Stomach smooth muscle (tissue), 2 donors: ENCODE measurements at regions not wholly inside any gene's neighbourhood (a gene's known extent, or its start where the extent isn't known, plus 50 kb on each side); places are given as distances from the start of the nearest gene placed in this dataset.
A peak's percentile ranks its signal among the peaks of the same experiment; 100 is the strongest.
"Not testable (repeated sequence)": the region's sequence is repeated elsewhere in the genome, so short reads cannot be mapped to it uniquely, and the experiment has no call there.

Source experiments
- H3K27ac ChIP-seq: one replicate; pipeline ENCODE4 v1.7.0; 2013; ENCODE audit warnings: mild to moderate bottlenecking, low read length, inconsistent platforms
- H3K27me3 ChIP-seq, 2 donors: one replicate each; pipeline ENCODE4 v1.7.0; 2013; ENCODE audit warnings: low read length in 2 of 2; ENCODE audit not compliant: insufficient read depth in 2 of 2, control insufficient read depth in 1 of 2
- H3K36me3 ChIP-seq, 2 donors: one replicate each; pipeline ENCODE4 v1.7.0; 2013; ENCODE audit warnings: low read length in 2 of 2; ENCODE audit not compliant: control insufficient read depth in 2 of 2, insufficient read depth in 2 of 2
- H3K4me1 ChIP-seq: one replicate; pipeline ENCODE4 v1.7.0; 2013; ENCODE audit warnings: low read length; ENCODE audit not compliant: control insufficient read depth, insufficient read depth
- H3K4me3 ChIP-seq, 2 donors: one replicate each; pipeline ENCODE4 v1.7.0; 2013; ENCODE audit warnings: low read length in 2 of 2
- H3K9ac ChIP-seq, 2 donors: one replicate each; pipeline ENCODE4 v1.7.0; 2013; ENCODE audit warnings: low read length in 2 of 2, mild to moderate bottlenecking in 1 of 2
- H3K9me3 ChIP-seq, 2 donors: one replicate each; pipeline ENCODE4 v1.7.0; 2013; ENCODE audit warnings: low read length in 2 of 2; ENCODE audit not compliant: control insufficient read depth in 2 of 2
- donor health status: healthy.
- donor health status: Pancreatic carcinoma.

GRCh38 chr10:29869593-29869992 lies 189.8 kb downstream of the JCAD start:
- H3K27ac ChIP-seq: peak overlapping the region; percentile 2
- no peaks in the 10 kb centered on the region for H3K36me3 ChIP-seq
- no peaks in the 10 kb centered on the region for H3K27me3 ChIP-seq
- no peaks in the 10 kb centered on the region for H3K9me3 ChIP-seq
- H3K9ac ChIP-seq: no peak overlapping the region
- H3K4me3 ChIP-seq: no peak overlapping the region
- H3K4me1 ChIP-seq: peaks cover 3% of the 10 kb centered on the region

GRCh38 chr10:29866356-29866755 lies 193.0 kb downstream of the JCAD start:
- H3K9me3 ChIP-seq: no peaks in the 10 kb centered on the region
- peaks cover 3% of the 10 kb centered on the region for H3K4me1 ChIP-seq
- H3K36me3 ChIP-seq: no peaks in the 10 kb centered on the region
- H3K27me3 ChIP-seq: no peaks in the 10 kb centered on the region
- no peak overlapping the region for H3K27ac ChIP-seq
- no peak overlapping the region for H3K4me3 ChIP-seq
- H3K9ac ChIP-seq: no peak overlapping the region

- no peaks in the 10 kb centered on the region for H3K27me3 ChIP-seq
- H3K4me3 ChIP-seq: no peak overlapping the region
- H3K4me1 ChIP-seq: peaks cover 3% of the 10 kb centered on the region
- no peaks in the 10 kb centered on the region for H3K9me3 ChIP-seq
- no peak overlapping the region for H3K9ac ChIP-seq
- no peak overlapping the region for H3K27ac ChIP-seq
- H3K36me3 ChIP-seq: no peaks in the 10 kb centered on the region
These were observed 193.6 kb downstream of the JCAD start for GRCh38 chr10:29865700-29866355.

GRCh38 chr10:29862923-29863614 lies 196.3 kb downstream of the JCAD start:
- H3K9me3 ChIP-seq: no peaks in the 10 kb centered on the region
- no peak overlapping the region for H3K27ac ChIP-seq
- peaks cover 19% of the 10 kb centered on the region for H3K4me1 ChIP-seq
- H3K36me3 ChIP-seq: no peaks in the 10 kb centered on the region
- no peak overlapping the region for H3K9ac ChIP-seq
- H3K27me3 ChIP-seq: no peaks in the 10 kb centered on the region
- no peak overlapping the region for H3K4me3 ChIP-seq

- Histone ChIP-seq H3K9me3 (no peaks in the 10 kb centered on the region), H3K27me3 (no peaks in the 10 kb centered on the region), H3K9ac (no peak overlapping the region), H3K36me3 (no peaks in the 10 kb centered on the region), H3K27ac (no peak overlapping the region), H3K4me3 (no peak overlapping the region), H3K4me1 (peaks cover 28% of the 10 kb centered on the region)
These were observed 197.4 kb downstream of the JCAD start for GRCh38 chr10:29861811-29862505.

- H3K36me3 ChIP-seq, H3K27me3 ChIP-seq, H3K9ac ChIP-seq, H3K4me3 ChIP-seq, H3K27ac ChIP-seq, H3K9me3 ChIP-seq: not testable (repeated sequence)
- H3K4me1 ChIP-seq: peaks cover 28% of the 10 kb centered on the region
These were observed 198.2 kb downstream of the JCAD start for GRCh38 chr10:29861231-29861630.

GRCh38 chr10:29860166-29860565 lies 199.2 kb downstream of the JCAD start:
- peak overlapping the region; percentile 69 for H3K27ac ChIP-seq
- no peak overlapping the region for H3K4me3 ChIP-seq
- H3K36me3 ChIP-seq: no peaks in the 10 kb centered on the region
- no peaks in the 10 kb centered on the region for H3K27me3 ChIP-seq
- no peaks in the 10 kb centered on the region for H3K9me3 ChIP-seq
- no peak overlapping the region for H3K9ac ChIP-seq
- peaks cover 25% of the 10 kb centered on the region for H3K4me1 ChIP-seq

- Histone ChIP-seq H3K9ac (no peak overlapping the region), H3K4me1 (peaks cover 25% of the 10 kb centered on the region), H3K27ac (peak overlapping the region; percentile 69), H3K27me3 (no peaks in the 10 kb centered on the region), H3K4me3 (no peak overlapping the region), H3K36me3 (no peaks in the 10 kb centered on the region), H3K9me3 (no peaks in the 10 kb centered on the region)
These were observed 199.8 kb downstream of the JCAD start for GRCh38 chr10:29859521-29860130.

- H3K36me3 ChIP-seq: no peaks in the 10 kb centered on the region
- peak overlapping the region; percentile 36 to 59 for H3K9ac ChIP-seq
- H3K27ac ChIP-seq: peak overlapping the region; percentile 76
- no peaks in the 10 kb centered on the region for H3K9me3 ChIP-seq
- peaks cover 25% of the 10 kb centered on the region for H3K4me1 ChIP-seq
- no peaks in the 10 kb centered on the region for H3K27me3 ChIP-seq
- peak overlapping the region in 1 of 2 donors; percentile 29 for H3K4me3 ChIP-seq
These were observed 200.6 kb downstream of the JCAD start for GRCh38 chr10:29858702-29859267.

GRCh38 chr10:29857843-29858701 lies 201.3 kb downstream of the JCAD start:
- Histone ChIP-seq H3K9ac (peak overlapping the region; percentile 0 to 59), H3K27ac (peak overlapping the region; percentile 76), H3K27me3 (no peaks in the 10 kb centered on the region), H3K4me3 (peak overlapping the region in 1 of 2 donors; percentile 29), H3K9me3 (no peaks in the 10 kb centered on the region), H3K4me1 (peaks cover 25% of the 10 kb centered on the region), H3K36me3 (no peaks in the 10 kb centered on the region)
